ENCODE measurements at regions not wholly inside any gene's neighbourhood (a gene's known extent, or its start where the extent isn't known, plus 50 kb on each side); places are given as distances from the start of the nearest gene placed in this dataset.

DNA sequence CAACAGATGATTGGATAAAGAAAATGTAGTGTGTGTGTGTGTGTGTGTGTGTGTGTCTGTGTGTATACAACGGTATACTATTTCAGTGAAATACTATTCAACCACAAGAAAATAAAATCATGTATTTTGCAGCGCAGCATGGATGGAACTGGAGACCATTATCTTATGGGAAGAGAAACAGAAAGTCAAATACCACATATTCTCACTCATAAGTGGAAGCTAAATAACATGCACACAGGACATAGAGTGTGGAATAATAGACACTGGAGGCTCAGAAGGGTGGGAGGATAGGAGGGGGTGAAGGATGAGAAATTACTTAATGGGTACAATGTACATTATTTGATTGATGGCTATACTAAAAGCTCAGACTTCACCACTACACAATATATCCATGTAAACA is 609.1 kb upstream of the SLC39A10 start:
- H3K4me3 ChIP-seq: no peak overlapping the region
- no peaks in the 10 kb centered on the region for H3K9me3 ChIP-seq
- intact Hi-C loops (cut with DNase I; ENCODE audit: low total_unique reads): no loop called here
- H3K36me3 ChIP-seq: no peaks in the 10 kb centered on the region
- no peaks in the 10 kb centered on the region for H3K4me1 ChIP-seq
- H3K27ac ChIP-seq: no peak overlapping the region
- TF ChIP-seq POLR2A (IDR thresholded peaks at IDR 0.05): no peak
- TF ChIP-seq, protein P1, sequence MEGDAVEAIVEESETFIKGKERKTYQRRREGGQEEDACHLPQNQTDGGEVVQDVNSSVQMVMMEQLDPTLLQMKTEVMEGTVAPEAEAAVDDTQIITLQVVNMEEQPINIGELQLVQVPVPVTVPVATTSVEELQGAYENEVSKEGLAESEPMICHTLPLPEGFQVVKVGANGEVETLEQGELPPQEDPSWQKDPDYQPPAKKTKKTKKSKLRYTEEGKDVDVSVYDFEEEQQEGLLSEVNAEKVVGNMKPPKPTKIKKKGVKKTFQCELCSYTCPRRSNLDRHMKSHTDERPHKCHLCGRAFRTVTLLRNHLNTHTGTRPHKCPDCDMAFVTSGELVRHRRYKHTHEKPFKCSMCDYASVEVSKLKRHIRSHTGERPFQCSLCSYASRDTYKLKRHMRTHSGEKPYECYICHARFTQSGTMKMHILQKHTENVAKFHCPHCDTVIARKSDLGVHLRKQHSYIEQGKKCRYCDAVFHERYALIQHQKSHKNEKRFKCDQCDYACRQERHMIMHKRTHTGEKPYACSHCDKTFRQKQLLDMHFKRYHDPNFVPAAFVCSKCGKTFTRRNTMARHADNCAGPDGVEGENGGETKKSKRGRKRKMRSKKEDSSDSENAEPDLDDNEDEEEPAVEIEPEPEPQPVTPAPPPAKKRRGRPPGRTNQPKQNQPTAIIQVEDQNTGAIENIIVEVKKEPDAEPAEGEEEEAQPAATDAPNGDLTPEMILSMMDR (IDR thresholded peaks at IDR 0.05): no peak
- TF ChIP-seq POLR2AphosphoS5 (IDR thresholded peaks at IDR 0.05): no peak
- no peak for TF ChIP-seq EP300 (IDR thresholded peaks at IDR 0.05)
- DNase-seq: no peak
- H3K27me3 ChIP-seq: no peaks in the 10 kb centered on the region
- WGBS, 5 donors: 72 to 90% (median 87%) methylated on average over 2 of the region's 2 CpGs

DNA sequence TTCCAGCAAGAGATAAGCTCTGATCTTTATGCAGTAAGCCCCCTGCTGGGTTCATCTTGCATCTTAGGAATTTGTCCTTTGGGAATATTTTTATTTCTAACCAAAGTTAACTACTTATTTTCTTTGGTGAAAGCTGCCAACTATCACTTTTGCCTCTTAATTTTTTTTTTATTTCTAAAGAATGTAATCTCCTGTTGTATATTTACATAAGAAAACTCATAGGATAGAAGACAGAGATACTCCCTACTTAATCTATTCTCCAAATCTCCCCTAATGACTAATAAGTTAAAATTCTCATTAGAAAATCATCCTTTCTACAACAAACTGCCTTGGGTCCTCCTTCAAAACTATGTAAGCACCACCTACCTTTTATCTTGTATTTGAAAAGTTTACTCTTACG is 612.2 kb upstream of the SLC39A10 start:
- Histone ChIP-seq H3K4me1 (no peaks in the 10 kb centered on the region), H3K27ac (no peak overlapping the region), H3K4me3 (no peak overlapping the region), H3K36me3 (no peaks in the 10 kb centered on the region), H3K27me3 (no peaks in the 10 kb centered on the region), H3K9me3 (no peaks in the 10 kb centered on the region)
- no peak for DNase-seq
- intact Hi-C loops (cut with DNase I; ENCODE audit: low total_unique reads): no loop called here
- WGBS, 5 donors: 76 to 88% (median 80%) methylated on average over 1 of the region's 1 CpG
- TF ChIP-seq POLR2AphosphoS5 (IDR thresholded peaks at IDR 0.05): no peak
- no peak for TF ChIP-seq POLR2A (IDR thresholded peaks at IDR 0.05)
- TF ChIP-seq, protein P1 (IDR thresholded peaks at IDR 0.05): no peak
- TF ChIP-seq EP300 (IDR thresholded peaks at IDR 0.05): no peak

DNA sequence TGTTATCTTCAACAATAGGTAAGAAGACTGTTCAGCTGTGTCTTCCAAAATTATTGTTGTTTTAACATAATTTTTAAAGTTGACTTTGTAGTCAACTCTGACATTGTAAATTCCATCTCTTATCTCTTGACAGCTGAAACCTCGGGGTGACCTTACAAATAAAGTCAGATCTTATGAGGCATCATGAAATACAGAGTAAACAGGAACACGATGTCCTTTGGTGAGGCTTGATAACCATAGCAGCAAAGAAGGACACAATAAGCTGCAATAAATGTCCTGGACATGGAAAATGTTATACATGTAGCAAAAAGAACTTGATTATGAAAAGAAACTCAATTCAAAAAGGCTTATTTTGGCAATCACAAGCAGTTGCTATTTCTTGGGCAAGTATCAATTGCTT is 618.9 kb upstream of the SLC39A10 start:
- no peaks in the 10 kb centered on the region for H3K9me3 ChIP-seq
- DNase-seq: no peak
- no peaks in the 10 kb centered on the region for H3K27me3 ChIP-seq
- no peak overlapping the region for H3K27ac ChIP-seq
- TF ChIP-seq EP300 (IDR thresholded peaks at IDR 0.05): no peak
- no peak for TF ChIP-seq POLR2AphosphoS5 (IDR thresholded peaks at IDR 0.05)
- no peak for TF ChIP-seq POLR2A (IDR thresholded peaks at IDR 0.05)
- TF ChIP-seq, protein P1 (IDR thresholded peaks at IDR 0.05): no peak
- intact Hi-C loops (cut with DNase I; ENCODE audit: low total_unique reads): no loop called here
- no peak overlapping the region for H3K4me3 ChIP-seq
- no peaks in the 10 kb centered on the region for H3K4me1 ChIP-seq
- 15 to 28% (median 25%) methylated on average over 2 of the region's 2 CpGs for WGBS, 5 donors
- no peaks in the 10 kb centered on the region for H3K36me3 ChIP-seq

DNA sequence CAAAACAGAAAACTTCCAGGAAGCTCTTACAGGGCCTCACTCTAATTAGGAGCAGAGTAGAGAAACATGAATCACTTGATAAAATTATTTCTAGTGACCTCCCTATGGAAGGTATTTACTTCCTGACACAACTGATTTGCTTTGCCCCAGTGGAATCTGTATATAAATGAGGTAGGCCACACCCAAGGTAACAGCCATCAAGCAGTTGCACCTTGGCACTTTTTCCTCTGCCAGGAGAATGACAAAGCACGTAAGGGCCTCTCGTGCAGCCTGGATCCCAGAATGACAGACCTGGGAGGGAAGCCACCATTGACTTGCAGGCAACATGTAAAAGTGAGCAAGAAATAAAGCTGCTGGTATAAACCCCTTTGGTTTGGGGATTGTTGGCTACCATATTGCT is 620.0 kb upstream of the SLC39A10 start:
- no peak overlapping the region for H3K27ac ChIP-seq
- no peak overlapping the region for H3K4me3 ChIP-seq
- H3K9me3 ChIP-seq: no peaks in the 10 kb centered on the region
- 69 to 85% (median 82%) methylated on average over 2 of the region's 2 CpGs for WGBS, 5 donors
- no peak for TF ChIP-seq POLR2AphosphoS5 (IDR thresholded peaks at IDR 0.05)
- TF ChIP-seq, protein P1 (IDR thresholded peaks at IDR 0.05): no peak
- no peak for TF ChIP-seq POLR2A (IDR thresholded peaks at IDR 0.05)
- TF ChIP-seq EP300 (IDR thresholded peaks at IDR 0.05): no peak
- H3K27me3 ChIP-seq: no peaks in the 10 kb centered on the region
- H3K4me1 ChIP-seq: no peaks in the 10 kb centered on the region
- H3K36me3 ChIP-seq: no peaks in the 10 kb centered on the region
- intact Hi-C loops (cut with DNase I; ENCODE audit: low total_unique reads): no loop called here
- no peak for DNase-seq

Measured in stomach (tissue), 8 donors.